Choroid plexus epithelial cell (primary cell): ENCODE measurements at regions not wholly inside any gene's neighbourhood (a gene's known extent, or its start where the extent isn't known, plus 50 kb on each side); places are given as distances from the start of the nearest gene placed in this dataset.

Experiments
- DNase-seq: peaks from one replicate; pipeline ENCODE4 v3.0.0-alpha.2; 2010; ENCODE audit warnings: low read depth
- H3K4me3 ChIP-seq: 2 replicates; pipeline ENCODE4 v1.5.1; 2011; ENCODE audit warnings: low read depth, mild to moderate bottlenecking, control low read depth, low read length, moderate library complexity
- TF ChIP-seq, protein P1 (sequence below): conservative IDR thresholded peaks from 2 replicates; pipeline ENCODE4 v1.5.1; 2011; ENCODE audit warnings: low read depth, mild to moderate bottlenecking, control low read depth, inconsistent platforms, low read length, moderate library complexity

DNA sequence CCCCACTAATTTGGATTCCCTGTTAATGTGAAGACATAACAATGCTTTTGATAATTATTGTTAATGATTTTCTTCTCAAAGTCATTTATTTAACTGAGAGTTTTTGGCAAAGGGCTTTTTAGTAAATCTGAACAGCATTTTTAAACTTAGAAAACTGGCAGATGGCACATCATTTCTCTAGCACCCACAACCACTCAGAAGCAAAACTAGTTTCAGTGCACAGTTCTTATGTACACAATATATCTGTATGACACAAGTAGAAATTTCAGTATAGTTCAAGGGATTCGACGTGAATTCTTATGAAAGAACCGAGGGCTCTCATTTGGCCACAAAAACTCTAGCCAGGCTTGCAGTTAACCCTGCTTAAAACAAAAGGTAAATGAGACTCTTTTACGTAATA, 231.4 kb upstream of the CDH9 start:
- H3K4me3 ChIP-seq: no peak overlapping the region
- TF ChIP-seq, protein P1, sequence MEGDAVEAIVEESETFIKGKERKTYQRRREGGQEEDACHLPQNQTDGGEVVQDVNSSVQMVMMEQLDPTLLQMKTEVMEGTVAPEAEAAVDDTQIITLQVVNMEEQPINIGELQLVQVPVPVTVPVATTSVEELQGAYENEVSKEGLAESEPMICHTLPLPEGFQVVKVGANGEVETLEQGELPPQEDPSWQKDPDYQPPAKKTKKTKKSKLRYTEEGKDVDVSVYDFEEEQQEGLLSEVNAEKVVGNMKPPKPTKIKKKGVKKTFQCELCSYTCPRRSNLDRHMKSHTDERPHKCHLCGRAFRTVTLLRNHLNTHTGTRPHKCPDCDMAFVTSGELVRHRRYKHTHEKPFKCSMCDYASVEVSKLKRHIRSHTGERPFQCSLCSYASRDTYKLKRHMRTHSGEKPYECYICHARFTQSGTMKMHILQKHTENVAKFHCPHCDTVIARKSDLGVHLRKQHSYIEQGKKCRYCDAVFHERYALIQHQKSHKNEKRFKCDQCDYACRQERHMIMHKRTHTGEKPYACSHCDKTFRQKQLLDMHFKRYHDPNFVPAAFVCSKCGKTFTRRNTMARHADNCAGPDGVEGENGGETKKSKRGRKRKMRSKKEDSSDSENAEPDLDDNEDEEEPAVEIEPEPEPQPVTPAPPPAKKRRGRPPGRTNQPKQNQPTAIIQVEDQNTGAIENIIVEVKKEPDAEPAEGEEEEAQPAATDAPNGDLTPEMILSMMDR: no peak
- no peak for DNase-seq

DNA sequence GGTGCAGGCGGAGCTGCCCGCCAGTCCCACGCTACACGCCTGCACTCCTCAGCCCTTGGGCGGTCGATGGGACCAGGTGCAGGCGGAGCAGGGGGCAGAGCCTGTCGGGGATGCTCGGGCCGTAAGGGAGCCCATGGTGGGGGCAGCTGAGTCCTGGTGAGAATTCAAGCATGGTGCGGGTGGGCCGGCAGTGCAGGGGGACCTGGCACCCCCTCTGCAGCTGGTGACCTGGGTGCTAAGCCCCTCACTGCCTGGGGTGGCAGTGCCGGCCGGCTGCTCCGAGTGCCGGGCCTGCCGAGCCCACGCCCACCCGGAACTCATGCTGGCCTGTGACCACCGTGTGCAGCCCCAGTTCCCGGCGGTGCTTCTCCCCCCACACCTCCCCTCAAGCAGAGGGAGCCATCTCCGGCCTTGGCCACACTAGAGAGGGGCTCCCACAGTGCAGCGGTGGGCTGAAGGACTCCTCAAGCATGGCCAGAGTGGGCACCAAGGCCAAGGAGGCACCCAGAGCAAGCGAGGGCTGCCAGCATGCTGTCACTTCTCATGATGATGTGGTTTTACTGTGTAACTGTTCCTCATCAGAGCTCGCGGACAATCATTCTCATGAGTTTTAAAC, 228.9 kb upstream of the CDH9 start:
- H3K4me3 ChIP-seq: no peak overlapping the region
- no peak for DNase-seq
- TF ChIP-seq, protein P1: no peak

DNA sequence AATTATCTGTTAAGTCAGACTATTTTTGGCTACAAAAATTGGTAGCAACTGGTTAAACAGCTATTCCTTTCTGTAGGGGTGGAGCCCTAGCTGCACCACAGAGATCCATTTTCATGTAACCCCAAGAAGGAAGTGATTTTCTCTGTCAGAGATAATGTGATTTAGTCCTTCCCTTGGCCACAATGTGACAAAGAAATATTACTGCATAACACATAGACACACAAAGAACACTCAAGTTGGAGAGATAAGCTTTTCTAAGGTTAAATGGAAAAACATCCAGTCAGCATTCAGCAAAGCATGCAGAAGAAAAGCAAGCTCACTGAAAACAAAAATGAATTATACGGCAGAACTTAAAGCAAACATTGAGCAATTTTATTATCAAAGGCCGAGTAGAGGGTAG, 227.8 kb upstream of the CDH9 start:
- DNase-seq: peak; percentile 15

DNA sequence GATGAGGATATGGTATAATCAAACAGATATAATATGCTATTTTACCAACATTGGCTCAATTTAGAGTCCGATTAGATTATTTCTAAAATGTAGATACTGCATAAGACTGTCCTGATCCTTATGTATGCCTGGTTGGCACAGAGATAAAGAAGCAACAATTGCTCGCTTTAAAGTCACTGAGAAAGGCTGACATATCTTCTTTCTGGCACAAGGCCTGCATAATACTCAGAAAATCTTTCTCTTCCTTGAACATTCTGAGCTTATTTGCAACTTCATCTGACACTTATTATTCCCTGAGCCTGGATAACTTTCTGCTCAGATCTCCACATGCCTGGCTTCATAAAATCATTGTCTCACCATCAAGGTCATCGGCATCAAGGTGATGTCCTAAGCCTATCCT, 219.3 kb upstream of the CDH9 start:
- H3K4me3 ChIP-seq: no peak overlapping the region
- TF ChIP-seq, protein P1: no peak
- DNase-seq: no peak

More for the DNA sequence above, 227.8 kb upstream of the CDH9 start:
- H3K4me3 ChIP-seq: no peak overlapping the region
- TF ChIP-seq, protein P1: no peak

DNA sequence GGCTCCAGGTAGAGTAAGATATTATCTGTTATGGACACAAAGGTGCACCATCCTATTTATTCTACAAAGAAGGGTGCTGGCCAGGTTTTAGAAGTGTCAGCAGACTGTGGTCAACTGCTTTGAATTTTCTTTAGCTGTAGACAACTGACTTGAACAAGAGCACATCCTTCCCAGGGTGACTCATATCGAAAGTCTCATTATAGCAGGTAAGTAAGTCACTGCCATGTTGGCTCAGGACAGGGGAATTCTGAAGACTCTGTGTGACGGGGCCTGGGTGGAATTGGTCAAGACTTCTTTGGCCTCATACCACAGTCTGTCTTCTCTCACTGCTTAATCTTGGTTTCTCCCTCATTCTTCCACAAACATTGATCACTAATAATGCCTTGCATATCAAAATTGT, 214.5 kb upstream of the CDH9 start:
- DNase-seq: no peak
- H3K4me3 ChIP-seq: no peak overlapping the region
- TF ChIP-seq, protein P1: no peak

DNA sequence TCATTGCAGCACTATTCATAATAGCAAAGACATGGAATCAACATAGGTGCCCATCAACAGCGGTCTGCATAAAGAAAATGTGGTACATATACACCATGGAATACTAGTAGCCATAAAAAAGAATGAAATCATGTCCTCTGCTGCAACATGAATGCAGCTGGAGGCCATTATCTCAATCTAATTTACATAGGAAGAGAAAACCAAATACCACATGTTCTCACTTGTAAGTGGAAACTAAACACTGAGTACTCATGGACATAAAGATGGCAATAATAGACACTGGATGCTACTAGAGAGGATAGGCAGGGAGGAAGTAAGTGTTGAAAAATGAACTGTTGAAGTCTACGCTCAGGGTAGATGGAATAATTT, 203.9 kb upstream of the CDH9 start:
- TF ChIP-seq, protein P1: no peak
- H3K4me3 ChIP-seq: no peak overlapping the region
- no peak for DNase-seq

DNA sequence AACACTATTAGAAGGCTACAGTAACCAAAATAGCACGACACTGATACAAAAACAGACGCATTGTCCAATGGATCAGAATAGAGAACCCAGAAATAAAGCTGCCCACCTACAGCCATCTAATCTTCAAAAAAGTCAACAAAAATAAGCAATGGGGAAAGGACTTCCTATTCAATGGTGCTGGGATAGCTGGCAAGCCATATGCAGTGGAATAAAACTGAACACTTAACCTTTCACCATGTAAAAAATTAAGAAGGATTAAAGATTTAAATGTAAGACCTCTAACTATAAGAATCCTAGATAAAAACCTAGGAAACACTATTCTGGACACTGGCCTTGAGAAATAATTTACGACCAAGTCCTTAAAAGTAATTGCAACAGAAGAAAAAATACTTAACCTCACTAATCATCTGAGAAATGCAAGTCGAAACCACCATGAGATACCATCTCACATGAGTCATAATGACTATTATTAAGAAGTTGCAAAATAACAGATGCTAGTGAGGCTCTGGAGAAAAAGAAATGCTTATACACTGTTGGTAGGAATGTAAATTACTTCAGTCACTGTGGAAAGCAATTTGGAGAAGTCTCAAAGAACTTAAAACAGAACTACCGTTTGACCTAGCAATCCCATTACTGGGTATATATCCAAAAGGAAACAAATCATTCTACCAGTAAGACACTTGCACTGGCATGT, 203.3 kb upstream of the CDH9 start:
- no peak overlapping the region for H3K4me3 ChIP-seq
- TF ChIP-seq, protein P1: peak; percentile 53
- peak; percentile 98 for DNase-seq
